ENCODE measurements at regions not wholly inside any gene's neighbourhood (a gene's known extent, or its start where the extent isn't known, plus 50 kb on each side); places are given as distances from the start of the nearest gene placed in this dataset.

- TF ChIP-seq CTCF (IDR thresholded peaks at IDR 0.05 in 2 of 3, conservative IDR thresholded peaks at IDR 0.05 in 1 of 3; ENCODE audit: insufficient read depth in 2 of 3, low read depth in 1 of 3, low read length in 3 of 3), result no peak
- no peak for TF ChIP-seq CREB1 (IDR thresholded peaks at IDR 0.05)
- TF ChIP-seq CREB1 (CRISPR knock-in tag; IDR thresholded peaks at IDR 0.05), result no peak
- TF ChIP-seq, protein P1, sequence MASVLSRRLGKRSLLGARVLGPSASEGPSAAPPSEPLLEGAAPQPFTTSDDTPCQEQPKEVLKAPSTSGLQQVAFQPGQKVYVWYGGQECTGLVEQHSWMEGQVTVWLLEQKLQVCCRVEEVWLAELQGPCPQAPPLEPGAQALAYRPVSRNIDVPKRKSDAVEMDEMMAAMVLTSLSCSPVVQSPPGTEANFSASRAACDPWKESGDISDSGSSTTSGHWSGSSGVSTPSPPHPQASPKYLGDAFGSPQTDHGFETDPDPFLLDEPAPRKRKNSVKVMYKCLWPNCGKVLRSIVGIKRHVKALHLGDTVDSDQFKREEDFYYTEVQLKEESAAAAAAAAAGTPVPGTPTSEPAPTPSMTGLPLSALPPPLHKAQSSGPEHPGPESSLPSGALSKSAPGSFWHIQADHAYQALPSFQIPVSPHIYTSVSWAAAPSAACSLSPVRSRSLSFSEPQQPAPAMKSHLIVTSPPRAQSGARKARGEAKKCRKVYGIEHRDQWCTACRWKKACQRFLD (CRISPR knock-in tag; IDR thresholded peaks at IDR 0.05), result no peak
These were observed 300.1 kb downstream of the TBC1D4 start (continued) for GRCh38 chr13:75181906-75182305.

DNA sequence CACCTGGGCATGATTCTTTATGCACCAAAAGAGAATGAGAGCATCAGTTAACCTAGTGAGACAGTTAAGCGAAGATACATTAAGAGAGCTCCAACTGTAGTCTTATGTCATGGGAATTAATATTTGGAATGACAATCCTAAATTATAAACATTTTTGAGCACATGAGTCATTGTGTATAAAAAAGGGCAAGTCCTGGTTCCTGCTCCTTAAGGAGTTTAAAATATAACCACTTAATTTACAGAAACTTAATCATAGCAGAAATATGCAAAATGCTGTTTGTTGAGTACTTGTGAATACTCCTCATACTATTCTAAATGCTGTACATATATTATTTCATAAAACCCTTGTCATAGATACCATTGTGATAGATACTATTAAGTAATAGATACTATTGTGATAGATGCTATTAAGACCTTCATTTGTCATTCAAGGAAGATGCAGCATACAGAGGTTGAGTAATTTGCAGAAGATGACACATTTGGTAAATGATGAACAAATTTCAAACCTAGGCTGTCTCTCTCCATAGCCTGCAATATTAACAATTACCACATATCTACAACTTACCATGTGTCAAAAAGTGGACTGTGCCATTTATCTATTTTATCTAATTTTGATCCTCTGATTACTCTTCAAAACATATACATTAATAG lies 301.0 kb downstream of the TBC1D4 start:
- Histone ChIP-seq H4K20me1 (replicated peaks; ENCODE audit: control insufficient read depth, insufficient read depth, low read length) (no peaks in the 10 kb centered on the region), H3K4me3 (no peak overlapping the region), H3K79me2 (ENCODE audit: control insufficient read depth, insufficient read depth, low read length) (no peaks in the 10 kb centered on the region), H3K27me3 (ENCODE audit: control insufficient read depth in 2 of 2, insufficient read depth in 2 of 2, low read length in 2 of 2) (no peaks in the 10 kb centered on the region), H3K27ac (ENCODE audit: extremely low read depth, low read depth, low read length) (no peak overlapping the region), H3K36me3 (ENCODE audit: control insufficient read depth, insufficient read depth, low read length) (no peaks in the 10 kb centered on the region), H3K9me3 (replicated peaks; ENCODE audit: control insufficient read depth, insufficient read depth, low read depth, low read length) (no peaks in the 10 kb centered on the region), H3K9ac (ENCODE audit: insufficient read depth in 1 of 2, low read depth in 2 of 2, low read length in 2 of 2) (no peak overlapping the region), H3K4me2 (ENCODE audit: insufficient read depth, low read length) (no peak overlapping the region), H3K4me1 (replicated peaks in 1 of 2; ENCODE audit: control insufficient read depth in 2 of 2, insufficient read depth in 2 of 2, low read length in 2 of 2) (no peaks in the 10 kb centered on the region), H3K9me1 (ENCODE audit: control insufficient read depth, insufficient read depth, low read length) (no peaks in the 10 kb centered on the region), H2AFZ (ENCODE audit: low read depth, low read length) (no peak overlapping the region)
- ChIA-PET POLR2A (no interaction called here), CTCF (ENCODE audit: low intra/inter-chr PET ratio) (no interaction called here)
- ATAC-seq (no peak), FAIRE-seq (no peak), DNase-seq (ENCODE audit: extremely low read depth in 1 of 4, low spot score in 3 of 4) (no peak)
- WGBS (ENCODE audit: insufficient coverage, low coverage, missing lambda C conversion rate), result 0% methylated on average over 1 of the region's 1 CpG
- in situ Hi-C loops (cut with MboI) (no loop called here), intact Hi-C loops (cut with micrococcal nuclease) (no loop called here)
- BruUV-seq (replicated peaks), result no TSS peak
- TF ChIP-seq, protein P2, sequence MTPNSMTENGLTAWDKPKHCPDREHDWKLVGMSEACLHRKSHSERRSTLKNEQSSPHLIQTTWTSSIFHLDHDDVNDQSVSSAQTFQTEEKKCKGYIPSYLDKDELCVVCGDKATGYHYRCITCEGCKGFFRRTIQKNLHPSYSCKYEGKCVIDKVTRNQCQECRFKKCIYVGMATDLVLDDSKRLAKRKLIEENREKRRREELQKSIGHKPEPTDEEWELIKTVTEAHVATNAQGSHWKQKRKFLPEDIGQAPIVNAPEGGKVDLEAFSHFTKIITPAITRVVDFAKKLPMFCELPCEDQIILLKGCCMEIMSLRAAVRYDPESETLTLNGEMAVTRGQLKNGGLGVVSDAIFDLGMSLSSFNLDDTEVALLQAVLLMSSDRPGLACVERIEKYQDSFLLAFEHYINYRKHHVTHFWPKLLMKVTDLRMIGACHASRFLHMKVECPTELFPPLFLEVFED (CRISPR knock-in tag; conservative IDR thresholded peaks at IDR 0.05), result no peak
- TF ChIP-seq ZNF354B (CRISPR knock-in tag; IDR thresholded peaks at IDR 0.05) (no peak), CBX1 (IDR thresholded peaks at IDR 0.05; ENCODE audit: low read depth) (no peak), POLR2AphosphoS2 (IDR thresholded peaks at IDR 0.05; ENCODE audit: low read length) (no peak), NUFIP1 (IDR thresholded peaks at IDR 0.05; ENCODE audit: partially characterized antibody) (no peak), CSDE1 (IDR thresholded peaks at IDR 0.05) (no peak), HSF4 (CRISPR knock-in tag; IDR thresholded peaks at IDR 0.05; ENCODE audit: borderline replicate concordance) (no peak), HES1 (IDR thresholded peaks at IDR 0.05; ENCODE audit: low read depth) (no peak), ETV1 (tag; conservative IDR thresholded peaks at IDR 0.05; ENCODE audit: low read depth) (no peak), BRD4 (IDR thresholded peaks at IDR 0.05) (no peak), MITF (IDR thresholded peaks at IDR 0.05) (no peak), PTRF (tag; IDR thresholded peaks at IDR 0.05) (no peak), TARDBP (IDR thresholded peaks at IDR 0.05) (no peak)

All from K562 (cell line).